ENCODE measurements at regions not wholly inside any gene's neighbourhood (a gene's known extent, or its start where the extent isn't known, plus 50 kb on each side); places are given as distances from the start of the nearest gene placed in this dataset.
"Not testable (repeated sequence)": the region's sequence is repeated elsewhere in the genome, so short reads cannot be mapped to it uniquely, and the experiment has no call there.

DNA sequence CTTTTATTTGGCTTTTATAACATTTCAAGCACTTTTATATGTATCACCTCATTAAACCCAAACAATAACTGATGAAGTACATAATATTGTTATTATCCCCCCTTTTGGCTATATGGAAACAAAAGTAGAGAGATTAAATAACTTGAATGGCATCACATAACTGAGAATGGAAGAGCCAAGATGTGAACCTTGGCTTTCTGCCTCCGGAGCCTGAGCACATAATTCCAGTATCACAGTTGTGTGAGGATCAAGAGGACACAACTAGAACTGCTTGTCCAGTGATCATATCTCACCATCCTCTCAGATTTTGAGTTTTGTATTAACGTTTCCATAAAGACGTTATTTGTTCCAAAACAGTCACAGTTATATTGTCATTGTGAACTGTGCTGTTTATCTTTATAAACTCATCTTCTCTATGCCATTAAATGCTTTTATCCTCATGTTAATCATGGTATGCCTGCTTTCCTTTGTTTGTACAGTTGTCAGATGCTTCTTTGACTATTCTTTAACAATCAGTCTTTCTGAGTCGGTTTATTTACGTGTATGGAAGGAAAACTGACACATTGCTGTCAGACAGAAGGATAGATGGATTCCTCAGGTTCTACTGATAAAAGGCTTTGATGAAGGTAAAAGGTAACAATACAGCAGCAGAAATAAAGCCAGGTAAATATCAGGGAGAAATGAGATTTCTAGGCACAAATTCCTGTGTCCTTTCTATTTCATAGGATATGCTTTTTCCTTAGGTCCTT is 92.0 kb upstream of the FAM13C start:
- DNase-seq (ENCODE audit: low spot score) = no peak

GRCh38 chr10:59448616-59449015 is 86.3 kb upstream of the FAM13C start:
- DNase-seq (ENCODE audit: low spot score) = no peak

- no peak for DNase-seq (ENCODE audit: low spot score)
Observed at GRCh38 chr10:59435707-59436106, 73.4 kb upstream of the FAM13C start.

DNA sequence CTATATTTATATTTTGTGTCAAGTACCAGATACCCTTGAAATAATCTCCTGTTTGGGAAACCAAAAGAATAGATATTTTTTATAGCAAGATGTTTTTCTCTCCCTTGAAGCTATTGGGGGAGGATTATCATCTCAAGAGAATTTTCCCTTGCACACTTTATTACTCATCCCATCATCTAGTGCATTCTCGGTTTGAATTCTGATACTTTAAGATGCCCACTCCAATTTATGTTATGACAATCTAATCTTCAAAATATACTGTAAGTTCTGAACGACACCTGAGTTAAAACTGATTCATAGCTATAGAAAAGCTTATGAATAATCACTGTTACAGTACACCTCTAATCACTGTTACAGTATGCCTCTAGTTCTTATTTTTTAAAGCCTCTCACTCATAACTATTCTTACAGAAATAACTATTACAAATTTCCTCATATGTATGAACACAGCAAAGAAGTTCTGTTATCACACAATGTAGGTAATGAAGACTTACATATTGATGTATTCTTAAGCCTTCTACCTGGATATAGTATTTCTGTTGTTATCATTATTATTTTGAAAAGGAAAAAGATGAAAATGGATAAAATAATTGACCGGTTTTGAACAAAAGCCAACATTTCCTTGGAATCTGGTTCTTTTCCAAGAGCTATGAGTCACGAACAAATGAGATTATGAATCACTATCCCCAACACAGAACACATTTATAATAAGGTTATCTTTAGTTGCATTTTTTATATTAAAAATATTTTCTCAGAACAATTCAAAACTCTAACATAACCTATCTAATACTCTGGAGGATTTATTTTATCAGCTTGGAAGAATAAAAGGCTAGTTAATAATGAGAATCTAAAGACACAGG is 72.3 kb upstream of the FAM13C start:
- no peak for DNase-seq (ENCODE audit: low spot score)

DNA sequence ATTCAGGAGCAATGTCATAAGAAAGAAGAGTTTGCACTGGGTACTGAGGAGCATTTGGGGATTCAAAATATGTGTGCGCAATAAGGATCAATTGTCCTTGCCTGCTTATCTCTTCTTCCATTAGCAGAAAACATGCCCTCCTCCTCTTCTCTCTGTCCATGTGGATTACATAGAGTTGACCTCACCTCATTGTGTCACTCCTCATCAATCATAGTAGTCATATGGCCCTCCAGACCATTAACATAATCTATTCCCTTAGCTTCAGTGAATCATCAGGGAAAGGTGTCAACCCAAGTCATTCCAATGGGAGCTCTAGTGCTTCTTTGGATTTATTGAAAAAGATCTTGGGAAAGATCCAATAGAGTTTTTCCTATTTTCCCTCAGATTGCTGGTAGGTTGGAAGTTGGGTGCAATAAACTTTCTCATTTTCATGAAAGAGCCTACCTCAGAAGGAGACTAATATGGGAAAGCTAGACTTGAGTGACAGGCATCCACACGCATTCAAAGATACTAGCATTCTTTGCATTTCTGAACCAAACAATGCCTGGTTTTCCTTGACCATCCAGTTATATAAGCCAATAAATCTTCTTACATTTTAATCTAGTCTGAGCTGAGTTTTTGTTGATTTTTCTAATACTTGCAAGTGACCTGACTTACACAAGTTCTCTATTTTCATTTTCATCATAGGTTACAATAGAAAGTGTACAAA is 71.5 kb upstream of the FAM13C start:
- DNase-seq (ENCODE audit: low spot score) = no peak

DNA sequence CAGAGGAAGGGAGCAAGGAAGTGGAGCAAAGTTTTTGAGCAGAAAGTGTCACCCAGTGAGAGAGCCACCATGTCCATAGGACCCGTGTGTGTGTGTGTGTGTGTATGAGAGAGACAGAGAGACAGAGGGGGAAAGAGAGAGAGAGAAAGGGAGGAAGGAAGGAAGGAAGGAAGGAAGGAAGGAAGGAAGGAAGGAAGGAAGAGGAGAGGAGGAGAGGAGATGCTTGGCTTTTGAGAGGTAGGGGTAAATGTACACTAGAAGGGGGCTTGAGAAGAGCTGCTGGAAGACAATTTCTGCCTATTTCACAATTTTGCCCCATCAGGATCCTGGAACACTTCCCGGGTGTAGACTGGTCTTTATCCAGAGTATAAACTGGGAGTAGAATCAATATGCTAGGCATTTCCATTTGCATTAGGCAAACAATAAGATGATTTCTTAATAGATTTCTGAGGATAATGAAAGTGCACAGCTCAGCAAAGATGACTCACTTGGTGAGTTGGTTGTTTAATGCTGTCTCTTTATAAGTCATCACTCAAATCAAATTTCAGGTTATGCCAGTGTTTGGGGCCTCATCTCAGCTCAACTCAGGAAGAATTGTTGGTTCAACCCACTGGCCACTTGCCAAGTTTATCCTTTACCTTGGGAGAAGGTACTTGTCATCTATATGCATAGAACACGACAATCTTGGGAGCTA is 70.0 kb upstream of the FAM13C start:
- DNase-seq (ENCODE audit: low spot score) = no peak

GRCh38 chr10:59413795-59414194 is 51.4 kb upstream of the FAM13C start:
- not testable (repeated sequence) for DNase-seq (ENCODE audit: low spot score)
